SK-N-SH (cell line): ENCODE measurements at regions not wholly inside any gene's neighbourhood (a gene's known extent, or its start where the extent isn't known, plus 50 kb on each side); places are given as distances from the start of the nearest gene placed in this dataset.

ENCODE experiments used
- CTCF ChIA-PET: fragments of 300-600, 350-600 bp; formaldehyde crosslinking; extraction: SDS; loops from one replicate; lab custom pipeline; 2021; lab: Yijun Ruan, JAX
- POLR2A ChIA-PET: fragments of 350-600 bp; sonication (Branson Sonifier 250); formaldehyde crosslinking; extraction: SDS; loops from one replicate; lab custom pipeline; 2020; ENCODE audit warnings: antibody characterized with exemption, inconsistent platforms; lab: Yijun Ruan, JAX
- DNase-seq: peaks from one replicate; pipeline ENCODE4 v3.0.0; 2012
- H2AFZ ChIP-seq: fragments of 200-600 bp; sonication (generic); 2 replicates; pipeline ENCODE4 v1.8.1; 2016; ENCODE audit warnings: antibody characterized with exemption, mild to moderate bottlenecking, low read depth
- H3F3A ChIP-seq: fragments of 200-600 bp; sonication (generic); replicated peaks from 2 replicates; pipeline ENCODE3; 2016; ENCODE audit warnings: antibody characterized with exemption, mild to moderate bottlenecking; ENCODE audit not compliant: insufficient read depth
- H3K27ac ChIP-seq, 2 experiments: fragments of 200-500 bp in 1 of 2; fragments of 200-600 bp in 1 of 2; sonication (Bioruptor generic) in 1 of 2; sonication (generic), shearing (Covaris generic) in 1 of 2; 2 replicates each; pipeline versions ENCODE4 v1.5.1 to v1.6.1; 2014 to 2016; ENCODE audit warnings: low read depth in 2 of 2, inconsistent platforms in 1 of 2, low read length in 1 of 2, mild to moderate bottlenecking in 1 of 2, mixed read lengths in 1 of 2
- H3K27me3 ChIP-seq: fragments of 200-600 bp; sonication (generic), shearing (Covaris generic); 2 replicates; pipeline ENCODE4 v1.6.1; 2016; ENCODE audit warnings: mixed run types; ENCODE audit not compliant: insufficient read depth
- H3K36me3 ChIP-seq, 2 experiments: fragments of 200-500 bp in 1 of 2; fragments of 200-600 bp in 1 of 2; sonication (Bioruptor generic) in 1 of 2; sonication (generic) in 1 of 2; replicated peaks in 1 of 2; 2 replicates each; pipeline versions ENCODE3 to v1.5.1; 2014 to 2016; ENCODE audit warnings: low read length in 1 of 2, mild to moderate bottlenecking in 1 of 2; ENCODE audit not compliant: insufficient read depth in 2 of 2, control insufficient read depth in 1 of 2
- H3K4me1 ChIP-seq, 2 experiments: fragments of 200-500 bp in 1 of 2; fragments of 200-600 bp in 1 of 2; sonication (Bioruptor generic) in 1 of 2; sonication (generic), shearing (Covaris generic) in 1 of 2; 2 replicates each; pipeline versions ENCODE4 v1.5.1 to v1.6.1; 2014 to 2016; ENCODE audit warnings: low read depth in 1 of 2, low read length in 1 of 2, mixed run types in 1 of 2; ENCODE audit not compliant: insufficient read depth in 2 of 2, control insufficient read depth in 1 of 2
- H3K4me2 ChIP-seq: fragments of 200-600 bp; sonication (generic), shearing (Covaris generic); 2 replicates; pipeline ENCODE4 v1.6.1; 2017; ENCODE audit warnings: mixed run types
- H3K4me3 ChIP-seq, 2 experiments: fragments of 200-500 bp in 1 of 2; fragments of 200-600 bp in 1 of 2; sonication (Bioruptor generic) in 1 of 2; sonication (generic), shearing (Covaris generic) in 1 of 2; 2 replicates each; pipeline versions ENCODE4 v1.5.1 to v1.8.1; 2014 to 2016; ENCODE audit warnings: low read depth in 2 of 2, inconsistent platforms in 1 of 2, low read length in 1 of 2, mild to moderate bottlenecking in 1 of 2, mixed read lengths in 1 of 2, moderate library complexity in 1 of 2
- H3K79me2 ChIP-seq: fragments of 200-600 bp; sonication (generic); 2 replicates; pipeline ENCODE4 v1.8.1; 2017; ENCODE audit warnings: mild to moderate bottlenecking; ENCODE audit not compliant: insufficient read depth
- H3K9ac ChIP-seq: fragments of 200-600 bp; sonication (generic); 2 replicates; pipeline ENCODE4 v1.6.1; 2017; ENCODE audit warnings: mixed run types
- H3K9me2 ChIP-seq: fragments of 200-600 bp; sonication (generic); 2 replicates; pipeline ENCODE4 v1.6.1; 2017; ENCODE audit warnings: mixed run types
- H3K9me3 ChIP-seq: fragments of 200-600 bp; sonication (generic); 2 replicates; pipeline ENCODE4 v1.6.1; 2017; ENCODE audit warnings: mixed run types, mild to moderate bottlenecking, moderate library complexity
- H4K20me1 ChIP-seq: fragments of 200-600 bp; sonication (generic); 2 replicates; pipeline ENCODE4 v1.6.1; 2017; ENCODE audit warnings: mild to moderate bottlenecking, mixed run types; ENCODE audit not compliant: insufficient read depth
- ELF1 ChIP-seq: IDR thresholded peaks from 2 replicates; pipeline ENCODE4 v1.4.0; 2012
- EP300 ChIP-seq, 2 experiments: IDR thresholded peaks; 2 replicates each; pipeline versions ENCODE4 v1.4.0 to v1.6.1; 2012; ENCODE audit warnings: borderline replicate concordance in 1 of 2, low read depth in 1 of 2, low read length in 1 of 2
- FOSL2 ChIP-seq: IDR thresholded peaks from 2 replicates; pipeline ENCODE4 v1.4.0; 2012; ENCODE audit warnings: low read depth, mild to moderate bottlenecking, moderate library complexity, borderline replicate concordance
- GATA2 ChIP-seq: sonication (generic); formaldehyde crosslinking; IDR thresholded peaks from 2 replicates; pipeline ENCODE4 v1.5.0; 2020; ENCODE audit warnings: mild to moderate bottlenecking, missing genetic modification reagents
- IRF3 ChIP-seq: fragments of 150-350 bp; IDR thresholded peaks from 2 replicates; pipeline ENCODE4 v1.6.1; 2016; ENCODE audit warnings: mild to moderate bottlenecking, low read depth, low read length
- MAX ChIP-seq: IDR thresholded peaks from 2 replicates; pipeline ENCODE4 v1.4.0; 2012; ENCODE audit warnings: low read depth
- MEF2A ChIP-seq: IDR thresholded peaks from 2 replicates; pipeline ENCODE4 v1.4.0; 2012; ENCODE audit warnings: low read depth, borderline replicate concordance
- MXI1 ChIP-seq: IDR thresholded peaks from 2 replicates; pipeline ENCODE4 v1.6.1; 2012; ENCODE audit warnings: mild to moderate bottlenecking, low read depth, low read length, improper control_type of control experiment
- NFIC ChIP-seq: IDR thresholded peaks from 2 replicates; pipeline ENCODE4 v1.4.0; 2012; ENCODE audit warnings: borderline replicate concordance
- NRF1 ChIP-seq: IDR thresholded peaks from 2 replicates; pipeline ENCODE4 v1.6.1; 2012; ENCODE audit warnings: low read depth, mild to moderate bottlenecking, low read length
- POLR2AphosphoS5 ChIP-seq: IDR thresholded peaks from 2 replicates; pipeline ENCODE4 v1.6.1; 2012; ENCODE audit warnings: low read depth, low read length
- RXRA ChIP-seq: IDR thresholded peaks from 2 replicates; pipeline ENCODE4 v1.4.0; 2012; ENCODE audit warnings: low read depth, mild to moderate bottlenecking, borderline replicate concordance
- TAF1 ChIP-seq: IDR thresholded peaks from 2 replicates; pipeline ENCODE4 v1.6.1; 2012; ENCODE audit warnings: low read depth, mild to moderate bottlenecking, low read length, moderate library complexity, borderline replicate concordance
- TCF12 ChIP-seq: IDR thresholded peaks from 2 replicates; pipeline ENCODE4 v1.4.0; 2012
- TEAD4 ChIP-seq: IDR thresholded peaks from 2 replicates; pipeline ENCODE4 v1.4.0; 2012; ENCODE audit warnings: mild to moderate bottlenecking, borderline replicate concordance; ENCODE audit not compliant: insufficient read depth
- USF1 ChIP-seq: IDR thresholded peaks from 2 replicates; pipeline ENCODE4 v1.4.0; 2012; ENCODE audit warnings: low read depth, borderline replicate concordance
- YY1 ChIP-seq: IDR thresholded peaks from 2 replicates; pipeline ENCODE4 v1.4.0; 2012; ENCODE audit warnings: low read depth, mild to moderate bottlenecking
- WGBS: methylation state at CpG from one replicate; pipeline ENCODE4 v1.1.6; 2017; ENCODE audit warnings: low lambda C conversion rate; 5-methylcytosine and 5-hydroxymethylcytosine counted together
- TF ChIP-seq, protein P1 (sequence below): IDR thresholded peaks from 2 replicates; pipeline ENCODE4; 2012
- TF ChIP-seq, protein P2 (sequence below): fragments of 200-600 bp; sonication (generic); IDR thresholded peaks from 2 replicates; pipeline ENCODE4 v1.6.1; 2017; ENCODE audit warnings: antibody characterized with exemption, mild to moderate bottlenecking, moderate library complexity

GRCh38 chr20:36098364-36098763, 56.2 kb upstream of the EPB41L1 start:
- WGBS, result 55% methylated on average over 2 of the region's 2 CpGs
- Histone ChIP-seq H3K4me1 (peaks cover 0 to 9% of the 10 kb centered on the region in 2 experiments; a peak in 3 of 4 replicates), H3K27ac (no peak overlapping the region), H3K4me2 (peak overlapping the region; percentile 45; the same call in 1 of the 2 replicates), H3K36me3 (no peaks in the 10 kb centered on the region), H3K9me3 (no peaks in the 10 kb centered on the region), H4K20me1 (no peaks in the 10 kb centered on the region), H3K4me3 (no peak overlapping the region), H3K9ac (no peak overlapping the region), H3K79me2 (no peaks in the 10 kb centered on the region), H3F3A (peaks cover 13% of the 10 kb centered on the region), H3K9me2 (no peaks in the 10 kb centered on the region), H2AFZ (peak overlapping the region; percentile 57), H3K27me3 (no peaks in the 10 kb centered on the region)
- ChIA-PET CTCF (interaction anchor here (1.7 to 1.9 kb wide), 2 partner anchors 40 to 106 kb away, joined by 9 to 10 read pairs; no protein-coding TSS in a partner anchor), POLR2A (no interaction called here)
- TF ChIP-seq NFIC (peak; percentile 42; the same call in 1 of the 2 replicates), TCF12 (peak; percentile 42), ELF1 (no peak), MAX (peak; percentile 60; the same call in 1 of the 2 replicates), USF1 (peak; percentile 78), YY1 (no peak), FOSL2 (no peak)
- TF ChIP-seq, protein P1, sequence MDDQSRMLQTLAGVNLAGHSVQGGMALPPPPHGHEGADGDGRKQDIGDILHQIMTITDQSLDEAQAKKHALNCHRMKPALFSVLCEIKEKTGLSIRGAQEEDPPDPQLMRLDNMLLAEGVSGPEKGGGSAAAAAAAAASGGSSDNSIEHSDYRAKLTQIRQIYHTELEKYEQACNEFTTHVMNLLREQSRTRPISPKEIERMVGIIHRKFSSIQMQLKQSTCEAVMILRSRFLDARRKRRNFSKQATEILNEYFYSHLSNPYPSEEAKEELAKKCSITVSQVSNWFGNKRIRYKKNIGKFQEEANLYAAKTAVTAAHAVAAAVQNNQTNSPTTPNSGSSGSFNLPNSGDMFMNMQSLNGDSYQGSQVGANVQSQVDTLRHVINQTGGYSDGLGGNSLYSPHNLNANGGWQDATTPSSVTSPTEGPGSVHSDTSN, result peak; percentile 43; the same call in 1 of the 2 replicates
- no peak for DNase-seq

DNA sequence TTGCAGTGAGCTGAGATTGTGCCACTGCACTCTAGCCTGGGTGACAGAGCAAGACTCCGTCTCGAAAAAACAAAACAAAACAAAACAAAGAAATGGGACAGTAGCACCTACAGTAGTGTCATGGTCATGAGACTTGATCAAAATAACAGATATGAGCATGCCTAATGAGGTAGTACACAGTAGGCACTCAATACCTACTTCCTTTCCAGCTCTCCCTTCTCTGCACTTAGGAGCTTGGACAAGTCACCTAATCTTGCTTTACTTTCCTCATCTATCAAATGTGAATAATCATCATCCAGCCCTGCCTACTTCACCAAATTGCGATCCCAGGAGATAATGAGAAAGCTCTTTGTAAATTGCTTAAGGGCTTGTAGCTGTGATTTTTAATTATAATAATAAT, 55.4 kb upstream of the EPB41L1 start:
- no peaks in the 10 kb centered on the region for H3K27me3 ChIP-seq
- WGBS, result 98% methylated on average over 3 of the region's 3 CpGs
- H3K4me3 ChIP-seq, result no peak overlapping the region
- H3K27ac ChIP-seq, result no peak overlapping the region
- H2AFZ ChIP-seq, result no peak overlapping the region
- H3K9me3 ChIP-seq, result no peaks in the 10 kb centered on the region
- no peak overlapping the region for H3K9ac ChIP-seq
- no peaks in the 10 kb centered on the region for H3K9me2 ChIP-seq
- H3K79me2 ChIP-seq, result no peaks in the 10 kb centered on the region
- H3K36me3 ChIP-seq, result no peaks in the 10 kb centered on the region
- no peaks in the 10 kb centered on the region for H4K20me1 ChIP-seq
- peaks cover 11% of the 10 kb centered on the region for H3F3A ChIP-seq
- peaks cover 0 to 9% of the 10 kb centered on the region in 2 experiments; a peak in 3 of 4 replicates for H3K4me1 ChIP-seq
- no peak for DNase-seq
- POLR2A ChIA-PET, result no interaction called here
- CTCF ChIA-PET, result interaction anchor here (0.7 to 1.9 kb wide), 4 partner anchors 9 to 106 kb away, joined by 3 to 10 read pairs (median 6); no protein-coding TSS in a partner anchor
- no peak overlapping the region for H3K4me2 ChIP-seq
- no peak for TF ChIP-seq RXRA
- TF ChIP-seq FOSL2, result no peak
- TF ChIP-seq, protein P1, result no peak
- TF ChIP-seq TAF1, result no peak
- TF ChIP-seq NRF1, result no peak
- no peak for TF ChIP-seq MXI1
- no peak for TF ChIP-seq TEAD4
- TF ChIP-seq, protein P2, sequence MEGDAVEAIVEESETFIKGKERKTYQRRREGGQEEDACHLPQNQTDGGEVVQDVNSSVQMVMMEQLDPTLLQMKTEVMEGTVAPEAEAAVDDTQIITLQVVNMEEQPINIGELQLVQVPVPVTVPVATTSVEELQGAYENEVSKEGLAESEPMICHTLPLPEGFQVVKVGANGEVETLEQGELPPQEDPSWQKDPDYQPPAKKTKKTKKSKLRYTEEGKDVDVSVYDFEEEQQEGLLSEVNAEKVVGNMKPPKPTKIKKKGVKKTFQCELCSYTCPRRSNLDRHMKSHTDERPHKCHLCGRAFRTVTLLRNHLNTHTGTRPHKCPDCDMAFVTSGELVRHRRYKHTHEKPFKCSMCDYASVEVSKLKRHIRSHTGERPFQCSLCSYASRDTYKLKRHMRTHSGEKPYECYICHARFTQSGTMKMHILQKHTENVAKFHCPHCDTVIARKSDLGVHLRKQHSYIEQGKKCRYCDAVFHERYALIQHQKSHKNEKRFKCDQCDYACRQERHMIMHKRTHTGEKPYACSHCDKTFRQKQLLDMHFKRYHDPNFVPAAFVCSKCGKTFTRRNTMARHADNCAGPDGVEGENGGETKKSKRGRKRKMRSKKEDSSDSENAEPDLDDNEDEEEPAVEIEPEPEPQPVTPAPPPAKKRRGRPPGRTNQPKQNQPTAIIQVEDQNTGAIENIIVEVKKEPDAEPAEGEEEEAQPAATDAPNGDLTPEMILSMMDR, result no peak
- TF ChIP-seq POLR2AphosphoS5, result no peak
- no peak for TF ChIP-seq EP300 (IDR thresholded peaks at IDR 0.05; ENCODE audit: borderline replicate concordance in 1 of 2, low read depth in 1 of 2, low read length in 1 of 2)
- no peak for TF ChIP-seq MEF2A
- TF ChIP-seq YY1, result no peak
- TF ChIP-seq GATA2, result no peak
- no peak for TF ChIP-seq IRF3
- TF ChIP-seq TCF12, result no peak
